K562 (cell line): ENCODE measurements at regions not wholly inside any gene's neighbourhood (a gene's known extent, or its start where the extent isn't known, plus 50 kb on each side); places are given as distances from the start of the nearest gene placed in this dataset.

ENCODE experiments used
- ATAC-seq: fragments of 200-7000 bp; cut with Tn5 transposase; 3 replicates; pipeline ENCODE4 v1.9.1; 2020; ENCODE audit warnings: moderate library complexity
- BruUV-seq: library from RNA; stranded (reverse); fragments of 400-500 nt; replicated peaks from 2 replicates; lab custom pipeline; 2021; lab: Mats Ljungman, UMichigan
- CTCF ChIA-PET: fragments of 300-600 bp; formaldehyde crosslinking; extraction: SDS; loops from one replicate; lab custom pipeline; 2021; ENCODE audit warnings: low intra/inter-chr PET ratio; lab: Yijun Ruan, JAX
- POLR2A ChIA-PET: fragments of 300-600, 350-650 bp; sonication (Branson Sonifier 250); formaldehyde crosslinking; extraction: SDS; loops from one replicate; lab custom pipeline; 2021; ENCODE audit warnings: antibody characterized with exemption, inconsistent platforms; lab: Yijun Ruan, JAX
- DNase-seq, 4 experiments: peaks; one replicate each; pipeline versions ENCODE4 v3.0.0 to v3.0.0-alpha.2; 2011 to 2018; ENCODE audit warnings: low spot score in 3 of 4, mixed read lengths in 3 of 4; ENCODE audit errors: extremely low read depth in 1 of 4
- FAIRE-seq: peaks from 2 replicates; lab custom pipeline; 2011; peaks lifted over from hg19 to GRCh38; lab: Jason Lieb, UNC
- H2AFZ ChIP-seq: 2 replicates; pipeline ENCODE4 v1.6.0; 2011; ENCODE audit warnings: low read depth, low read length, control low read depth, inconsistent platforms
- H3K27ac ChIP-seq: fragments of 200-600 bp; 3 replicates; pipeline ENCODE4 v1.8.0; 2011; ENCODE audit warnings: low read depth, mild to moderate bottlenecking, control low read depth, inconsistent platforms, low read length, moderate library complexity, mixed read lengths; ENCODE audit errors: extremely low read depth
- H3K27me3 ChIP-seq, 2 experiments: fragments of 300-600 bp in 1 of 2; 2 replicates in 1 of 2; 3 replicates in 1 of 2; pipeline versions ENCODE4 v1.6.0 to v1.8.0; 2011; ENCODE audit warnings: inconsistent platforms in 2 of 2, low read length in 2 of 2, mild to moderate bottlenecking in 1 of 2, mixed read lengths in 1 of 2, moderate library complexity in 1 of 2; ENCODE audit not compliant: control insufficient read depth in 2 of 2, insufficient read depth in 2 of 2
- H3K36me3 ChIP-seq: fragments of 300-600 bp; 3 replicates; pipeline ENCODE4 v1.8.0; 2011; ENCODE audit warnings: mild to moderate bottlenecking, low read length, inconsistent platforms; ENCODE audit not compliant: control insufficient read depth, insufficient read depth
- H3K4me1 ChIP-seq, 2 experiments: fragments of 200-600 bp in 1 of 2; replicated peaks in 1 of 2; 2 replicates in 1 of 2; 3 replicates in 1 of 2; pipeline versions ENCODE4 v1.5.1 to v1.8.0; 2011; ENCODE audit warnings: inconsistent platforms in 2 of 2, low read length in 2 of 2, mild to moderate bottlenecking in 1 of 2, mixed read lengths in 1 of 2, moderate library complexity in 1 of 2; ENCODE audit not compliant: control insufficient read depth in 2 of 2, insufficient read depth in 2 of 2
- H3K4me2 ChIP-seq: 2 replicates; pipeline ENCODE4 v1.6.1; 2011; ENCODE audit warnings: low read length, control low read depth, inconsistent platforms, mixed read lengths; ENCODE audit not compliant: insufficient read depth
- H3K4me3 ChIP-seq: fragments of 200-600 bp; sonication (generic), shearing (Covaris generic); 2 replicates; pipeline ENCODE4 v1.5.1; 2016; ENCODE audit warnings: control low read depth, inconsistent platforms
- H3K79me2 ChIP-seq: fragments of 200-600 bp; 3 replicates; pipeline ENCODE4 v1.8.0; 2011; ENCODE audit warnings: low read length, inconsistent platforms; ENCODE audit not compliant: control insufficient read depth, insufficient read depth
- H3K9ac ChIP-seq, 2 experiments: 2 replicates each; pipeline versions ENCODE4 v1.6.0 to v1.6.1; 2011; ENCODE audit warnings: low read depth in 2 of 2, low read length in 2 of 2, control low read depth in 1 of 2, inconsistent platforms in 1 of 2, mild to moderate bottlenecking in 1 of 2, mixed read lengths in 1 of 2; ENCODE audit not compliant: insufficient read depth in 1 of 2
- H3K9me1 ChIP-seq: one replicate; pipeline ENCODE4 v1.6.0; 2011; ENCODE audit warnings: inconsistent platforms, mild to moderate bottlenecking, low read length, moderate library complexity; ENCODE audit not compliant: control insufficient read depth, insufficient read depth
- H3K9me3 ChIP-seq: replicated peaks from 2 replicates; pipeline ENCODE4 v1.5.1; 2011; ENCODE audit warnings: low read depth, low read length, inconsistent platforms; ENCODE audit not compliant: control insufficient read depth, insufficient read depth
- H4K20me1 ChIP-seq: replicated peaks from 2 replicates; pipeline ENCODE4 v1.6.1; 2011; ENCODE audit warnings: low read length, inconsistent platforms, mixed read lengths; ENCODE audit not compliant: control insufficient read depth, insufficient read depth
- BCOR ChIP-seq: fragments of 450-650 bp; IDR thresholded peaks from 2 replicates; pipeline ENCODE4 v1.6.1; 2016
- CEBPB ChIP-seq: fragments of 450-650 bp; IDR thresholded peaks from 2 replicates; pipeline ENCODE4 v1.6.1; 2016; ENCODE audit warnings: missing genetic modification characterization, missing compliant biosample characterization
- GTF2F1 ChIP-seq: IDR thresholded peaks from 2 replicates; pipeline ENCODE4 v1.6.1; 2011; ENCODE audit warnings: low read depth, low read length, improper control_type of control experiment
- MAZ ChIP-seq, 2 experiments: fragments of 450-650 bp in 1 of 2; sonication (generic) in 1 of 2; formaldehyde crosslinking; IDR thresholded peaks in 1 of 2; conservative IDR thresholded peaks in 1 of 2; 2 replicates each; pipeline versions ENCODE4 v1.4.0 to v1.5.0; 2020; ENCODE audit warnings: mild to moderate bottlenecking in 1 of 2, missing genetic modification reagents in 1 of 2
- MCM5 ChIP-seq: fragments of 450-650 bp; IDR thresholded peaks from 2 replicates; pipeline ENCODE4 v1.6.1; 2016; ENCODE audit warnings: low read depth
- PHTF2 ChIP-seq: fragments of 250-450 bp; sonication (Bioruptor Pico); IDR thresholded peaks from 2 replicates; pipeline ENCODE4 v1.5.0; 2021; ENCODE audit warnings: mild to moderate bottlenecking
- RAD51 ChIP-seq: fragments of 450-650 bp; IDR thresholded peaks from 2 replicates; pipeline ENCODE4 v1.7.1; 2016; ENCODE audit warnings: low read depth, mild to moderate bottlenecking, borderline replicate concordance
- RNF2 ChIP-seq: sonication (generic); IDR thresholded peaks from 2 replicates; pipeline ENCODE4 v1.6.1; 2016
- RREB1 ChIP-seq: fragments of 250-450 bp; sonication (Bioruptor Pico); IDR thresholded peaks from 2 replicates; pipeline ENCODE4 v1.4.0; 2020
- SMARCC2 ChIP-seq: fragments of 450-650 bp; IDR thresholded peaks from 2 replicates; pipeline ENCODE4 v1.6.1; 2017; ENCODE audit warnings: antibody characterized with exemption, moderate library complexity, mild to moderate bottlenecking, low read depth
- SREBF2 ChIP-seq: sonication (generic); formaldehyde crosslinking; IDR thresholded peaks from 2 replicates; pipeline ENCODE4 v1.4.0; 2020; ENCODE audit warnings: mild to moderate bottlenecking, missing genetic modification reagents
- ZKSCAN3 ChIP-seq: fragments of 250-450 bp; sonication (Bioruptor Pico); IDR thresholded peaks from 2 replicates; pipeline ENCODE4 v1.4.0; 2020
- ZNF274 ChIP-seq: IDR thresholded peaks from 2 replicates; pipeline ENCODE4 v1.6.1; 2011; ENCODE audit warnings: low read depth, mild to moderate bottlenecking, low read length, moderate library complexity, borderline replicate concordance
- WGBS: fragments of 100-300 bp; shearing (Covaris generic); methylation state at CpG from one replicate; pipeline ENCODE4 v1.1.6; 2016; ENCODE audit warnings: low coverage, mixed read lengths; ENCODE audit not compliant: insufficient coverage; ENCODE audit errors: missing lambda C conversion rate; 5-methylcytosine and 5-hydroxymethylcytosine counted together
- in situ Hi-C: fragments of 300-500 bp; cut with MboI; formaldehyde crosslinking; loops from 4 replicates; pipeline ENCODE4 v1.15.0; 2018; ENCODE audit warnings: inconsistent platforms, mixed read lengths
- intact Hi-C: fragments of 100-400 bp; cut with micrococcal nuclease; formaldehyde crosslinking; loops from 2 replicates; pipeline ENCODE4 v1.14.2; 2022

GRCh38 chr7:25613912-25614311, 385.6 kb upstream of the NPVF start:
- no peak for TF ChIP-seq MAZ (CRISPR knock-in tag; conservative IDR thresholded peaks at IDR 0.05 in 1 of 2, IDR thresholded peaks at IDR 0.05 in 1 of 2)
- no peak for TF ChIP-seq SREBF2
- no peak for TF ChIP-seq RAD51
- no peak for TF ChIP-seq RNF2
- no peak for TF ChIP-seq ZKSCAN3 (CRISPR knock-in tag)
- TF ChIP-seq ZNF274: no peak
- Histone ChIP-seq H3K9me1 (no peaks in the 10 kb centered on the region), H3K9ac (no peak overlapping the region), H2AFZ (no peak overlapping the region), H4K20me1 (no peaks in the 10 kb centered on the region), H3K27me3 (peaks cover 2 to 10% of the 10 kb centered on the region in 2 experiments; a peak in 3 of 5 replicates), H3K36me3 (no peaks in the 10 kb centered on the region), H3K27ac (no peak overlapping the region), H3K79me2 (no peaks in the 10 kb centered on the region), H3K4me1 (no peaks in the 10 kb centered on the region), H3K9me3 (no peaks in the 10 kb centered on the region), H3K4me3 (no peak overlapping the region), H3K4me2 (no peak overlapping the region)
- in situ Hi-C loops (no loop called here), intact Hi-C loops (no loop called here)
- no TSS peak for BruUV-seq
- DNase-seq (no peak), ATAC-seq (no peak), FAIRE-seq (no peak)
- ChIA-PET POLR2A (no interaction called here), CTCF (no interaction called here)
- 0% methylated on average over 4 of the region's 4 CpGs for WGBS

- in situ Hi-C loops (no loop called here), intact Hi-C loops (no loop called here)
- BruUV-seq: no TSS peak
- POLR2A ChIA-PET: no interaction called here
- no peaks in the 10 kb centered on the region for H3K4me1 ChIP-seq
- FAIRE-seq (no peak), ATAC-seq (no peak), DNase-seq (no peak)
- no peaks in the 10 kb centered on the region for H4K20me1 ChIP-seq
- no peaks in the 10 kb centered on the region for H3K79me2 ChIP-seq
- H2AFZ ChIP-seq: no peak overlapping the region
- CTCF ChIA-PET: no interaction called here
- no peaks in the 10 kb centered on the region for H3K9me3 ChIP-seq
- no peak overlapping the region for H3K9ac ChIP-seq
- 0% methylated on average over 3 of the region's 3 CpGs for WGBS
- no peak overlapping the region for H3K27ac ChIP-seq
- peaks cover 2 to 10% of the 10 kb centered on the region in 2 experiments; a peak in 3 of 5 replicates for H3K27me3 ChIP-seq
- no peak overlapping the region for H3K4me2 ChIP-seq
- H3K4me3 ChIP-seq: no peak overlapping the region
- no peaks in the 10 kb centered on the region for H3K9me1 ChIP-seq
- no peaks in the 10 kb centered on the region for H3K36me3 ChIP-seq
- TF ChIP-seq SMARCC2: no peak
- TF ChIP-seq CEBPB (tag): no peak
- no peak for TF ChIP-seq PHTF2 (CRISPR knock-in tag)
- no peak for TF ChIP-seq RREB1 (CRISPR knock-in tag)
- no peak for TF ChIP-seq GTF2F1
- TF ChIP-seq MCM5: no peak
- no peak for TF ChIP-seq BCOR
Measured at GRCh38 chr7:25614415-25614814, 386.1 kb upstream of the NPVF start.
